OCI-LY3 (cell line): ENCODE measurements at regions not wholly inside any gene's neighbourhood (a gene's known extent, or its start where the extent isn't known, plus 50 kb on each side); places are given as distances from the start of the nearest gene placed in this dataset.

Source experiments
- H2AFZ ChIP-seq: fragments of 200-600, 300-600 bp; shearing (Covaris generic); 2 replicates; pipeline ENCODE4 v1.6.0; 2014; ENCODE audit warnings: antibody characterized with exemption, low read depth, low read length
- H3K27ac ChIP-seq: fragments of 200-600, 300-600 bp; sonication (generic); 2 replicates; pipeline ENCODE4 v1.5.1; 2014; ENCODE audit warnings: mild to moderate bottlenecking, low read length, moderate library complexity, mixed read lengths
- H3K27me3 ChIP-seq: fragments of 200-600, 300-600 bp; sonication (generic); 2 replicates; pipeline ENCODE4 v1.6.1; 2014; ENCODE audit warnings: low read depth, low read length, mixed read lengths
- H3K36me3 ChIP-seq: fragments of 200-600, 300-600 bp; sonication (generic); replicated peaks from 2 replicates; pipeline ENCODE3; 2014; ENCODE audit warnings: low read depth, low read length, mixed read lengths
- H3K4me1 ChIP-seq: fragments of 300-600, 200-600 bp; sonication (generic); 2 replicates; pipeline ENCODE4 v1.6.1; 2014; ENCODE audit warnings: low read length, mixed read lengths
- H3K4me2 ChIP-seq: fragments of 200-600, 300-600 bp; sonication (generic); 2 replicates; pipeline ENCODE4 v1.6.1; 2014; ENCODE audit warnings: low read length, mixed read lengths
- H3K4me3 ChIP-seq: fragments of 300-600, 200-600 bp; sonication (generic); 2 replicates; pipeline ENCODE4 v1.5.1; 2014; ENCODE audit warnings: antibody characterized with exemption, mild to moderate bottlenecking, low read length, moderate library complexity
- H3K79me2 ChIP-seq: fragments of 300-600, 200-600 bp; shearing (Covaris generic); 2 replicates; pipeline ENCODE4 v1.6.1; 2014; ENCODE audit warnings: mild to moderate bottlenecking, low read length, mixed read lengths
- H3K9ac ChIP-seq: fragments of 300-600, 200-600 bp; shearing (Covaris generic); 2 replicates; pipeline ENCODE4 v1.6.0; 2014; ENCODE audit warnings: mild to moderate bottlenecking, low read length, moderate library complexity
- H3K9me3 ChIP-seq: fragments of 200-600, 300-600 bp; shearing (Covaris generic); 2 replicates; pipeline ENCODE4 v1.6.1; 2014; ENCODE audit warnings: low read length, mixed read lengths; ENCODE audit not compliant: insufficient read depth
- H4K20me1 ChIP-seq: fragments of 200-600, 300-600 bp; sonication (generic); 2 replicates; pipeline ENCODE4 v1.6.1; 2016; ENCODE audit warnings: low read length, mixed read lengths; ENCODE audit not compliant: insufficient read depth
- CTCF ChIP-seq: fragments of 200-600, 300-600 bp; sonication (generic); IDR thresholded peaks from 2 replicates; pipeline ENCODE4 v1.5.1; 2014; ENCODE audit warnings: antibody characterized with exemption, low read length, low read depth
- EZH2phosphoT487 ChIP-seq: fragments of 200-600 bp; shearing (Covaris generic); IDR thresholded peaks from 2 replicates; pipeline ENCODE4 v1.6.1; 2018; ENCODE audit warnings: antibody characterized with exemption, mixed run types, low read depth

GRCh38 chr5:75002271-75002670, 50.1 kb downstream of the GCNT4 start:
- no peaks in the 10 kb centered on the region for H3K4me1 ChIP-seq
- no peak overlapping the region for H2AFZ ChIP-seq
- TF ChIP-seq CTCF (no peak), EZH2phosphoT487 (no peak)
- H4K20me1 ChIP-seq: no peaks in the 10 kb centered on the region
- H3K36me3 ChIP-seq: no peaks in the 10 kb centered on the region
- H3K27me3 ChIP-seq: no peaks in the 10 kb centered on the region
- H3K27ac ChIP-seq: no peak overlapping the region
- no peak overlapping the region for H3K9ac ChIP-seq
- no peak overlapping the region for H3K4me3 ChIP-seq
- no peaks in the 10 kb centered on the region for H3K9me3 ChIP-seq
- no peaks in the 10 kb centered on the region for H3K79me2 ChIP-seq
- no peak overlapping the region for H3K4me2 ChIP-seq

- Histone ChIP-seq H3K4me1 (no peaks in the 10 kb centered on the region; the same call in 1 of the 2 replicates), H2AFZ (no peak overlapping the region), H3K4me3 (no peak overlapping the region), H4K20me1 (no peaks in the 10 kb centered on the region), H3K9ac (no peak overlapping the region), H3K4me2 (no peak overlapping the region), H3K27ac (no peak overlapping the region), H3K27me3 (no peaks in the 10 kb centered on the region), H3K79me2 (no peaks in the 10 kb centered on the region), H3K9me3 (no peaks in the 10 kb centered on the region), H3K36me3 (no peaks in the 10 kb centered on the region)
- TF ChIP-seq EZH2phosphoT487 (no peak), CTCF (no peak)
Measured at GRCh38 chr5:74995926-74996325, 56.4 kb downstream of the GCNT4 start.

GRCh38 chr5:74994826-74995225, 57.5 kb downstream of the GCNT4 start:
- H4K20me1 ChIP-seq: no peaks in the 10 kb centered on the region
- TF ChIP-seq EZH2phosphoT487: no peak
- TF ChIP-seq CTCF: no peak
- H2AFZ ChIP-seq: no peak overlapping the region
- no peaks in the 10 kb centered on the region; the same call in 1 of the 2 replicates for H3K4me1 ChIP-seq
- no peaks in the 10 kb centered on the region for H3K79me2 ChIP-seq
- no peaks in the 10 kb centered on the region for H3K36me3 ChIP-seq
- H3K9ac ChIP-seq: no peak overlapping the region
- no peak overlapping the region for H3K27ac ChIP-seq
- no peaks in the 10 kb centered on the region for H3K9me3 ChIP-seq
- H3K4me2 ChIP-seq: no peak overlapping the region
- H3K4me3 ChIP-seq: no peak overlapping the region
- H3K27me3 ChIP-seq: no peaks in the 10 kb centered on the region

GRCh38 chr5:74993743-74994142, 58.6 kb downstream of the GCNT4 start:
- H2AFZ ChIP-seq: no peak overlapping the region
- H3K4me1 ChIP-seq: no peaks in the 10 kb centered on the region; the same call in 1 of the 2 replicates
- no peak overlapping the region for H3K4me3 ChIP-seq
- H3K9me3 ChIP-seq: no peaks in the 10 kb centered on the region
- no peaks in the 10 kb centered on the region for H4K20me1 ChIP-seq
- H3K27me3 ChIP-seq: no peaks in the 10 kb centered on the region
- TF ChIP-seq CTCF: no peak
- no peak for TF ChIP-seq EZH2phosphoT487
- H3K36me3 ChIP-seq: no peaks in the 10 kb centered on the region
- no peaks in the 10 kb centered on the region for H3K79me2 ChIP-seq
- no peak overlapping the region for H3K9ac ChIP-seq
- no peak overlapping the region for H3K4me2 ChIP-seq
- no peak overlapping the region for H3K27ac ChIP-seq
